ENCODE measurements at regions not wholly inside any gene's neighbourhood (a gene's known extent, or its start where the extent isn't known, plus 50 kb on each side); places are given as distances from the start of the nearest gene placed in this dataset.
A peak's percentile ranks its signal among the peaks of the same experiment; 100 is the strongest.
"Not testable (repeated sequence)": the region's sequence is repeated elsewhere in the genome, so short reads cannot be mapped to it uniquely, and the experiment has no call there.

DNA sequence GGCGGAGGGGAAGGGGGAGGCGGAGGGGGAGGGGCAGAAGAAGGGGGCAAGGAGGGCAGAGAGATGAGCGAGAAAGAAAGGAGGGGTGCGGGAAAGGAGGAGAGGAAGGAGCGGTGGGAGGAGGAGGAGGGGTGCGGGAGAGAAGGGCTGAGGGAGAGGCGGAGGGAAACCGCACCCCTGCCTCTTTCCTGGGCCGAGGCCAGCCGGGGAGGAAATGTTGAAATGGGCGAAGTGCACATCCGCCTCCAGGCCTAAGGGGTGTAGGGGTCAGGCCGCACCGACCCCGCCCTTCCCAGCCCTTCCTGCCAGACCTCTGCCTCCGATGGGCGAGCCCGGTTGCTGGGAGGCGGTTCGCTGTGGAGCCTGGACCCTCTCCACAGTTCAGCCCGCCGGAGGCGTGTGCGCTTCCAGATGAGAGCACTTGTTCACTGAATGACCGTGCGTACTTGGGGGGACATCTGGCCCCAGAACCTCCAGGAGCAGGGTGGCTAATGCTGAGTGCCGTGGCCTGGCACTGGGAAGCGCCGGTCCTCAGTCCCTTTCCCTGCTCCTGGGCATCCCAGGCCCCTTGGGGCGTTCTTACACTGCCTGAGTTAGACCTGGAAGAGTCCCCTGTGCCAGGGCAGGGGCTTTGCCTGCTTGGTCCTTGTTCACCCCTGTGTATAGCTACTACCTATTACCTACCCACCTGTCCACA lies 110.3 kb upstream of the KLF13 start:
- Mint-ChIP-seq H3K27me3 (no peaks in the 10 kb centered on the region), H3K27ac (peak overlapping the region; percentile 43), H3K4me3 (peak overlapping the region; percentile 93), H3K36me3 (ENCODE audit: low read depth) (no peaks in the 10 kb centered on the region), H3K4me1 (peaks cover 35% of the 10 kb centered on the region)
- peak in 2 of 3 donors; percentile 26 to 38 for DNase-seq
- no peaks in the 10 kb centered on the region for H3K9me3 ChIP-seq (ENCODE audit: control insufficient read depth, low read length, poor library complexity, severe bottlenecking)
- ATAC-seq, result peak; percentile 43

DNA sequence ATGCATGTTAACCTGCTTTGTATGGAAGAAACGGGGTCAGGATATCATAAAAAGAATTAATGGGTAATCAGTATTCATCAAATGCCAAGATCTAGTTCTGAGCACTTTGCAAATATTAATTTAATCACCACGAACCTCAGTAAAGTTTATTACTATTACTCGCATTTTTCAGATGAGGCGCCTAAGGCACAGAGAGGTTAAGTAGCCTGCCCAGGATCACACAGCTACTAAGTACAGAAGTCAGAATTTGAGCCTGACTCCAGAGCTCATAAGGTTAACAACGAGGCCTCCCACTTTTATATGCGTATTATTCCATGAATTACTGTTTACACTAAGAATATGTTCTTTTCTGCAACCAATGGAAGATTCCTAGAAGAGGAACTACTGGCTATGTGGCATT lies 109.6 kb upstream of the KLF13 start:
- DNase-seq (no peak), ATAC-seq (no peak)
- Mint-ChIP-seq H3K4me1 (peaks cover 32% of the 10 kb centered on the region), H3K27me3 (no peaks in the 10 kb centered on the region), H3K36me3 (ENCODE audit: low read depth) (no peaks in the 10 kb centered on the region), H3K27ac (peak overlapping the region; percentile 43), H3K4me3 (peak overlapping the region; percentile 93)
- H3K9me3 ChIP-seq (ENCODE audit: control insufficient read depth, low read length, poor library complexity, severe bottlenecking), result no peaks in the 10 kb centered on the region

DNA sequence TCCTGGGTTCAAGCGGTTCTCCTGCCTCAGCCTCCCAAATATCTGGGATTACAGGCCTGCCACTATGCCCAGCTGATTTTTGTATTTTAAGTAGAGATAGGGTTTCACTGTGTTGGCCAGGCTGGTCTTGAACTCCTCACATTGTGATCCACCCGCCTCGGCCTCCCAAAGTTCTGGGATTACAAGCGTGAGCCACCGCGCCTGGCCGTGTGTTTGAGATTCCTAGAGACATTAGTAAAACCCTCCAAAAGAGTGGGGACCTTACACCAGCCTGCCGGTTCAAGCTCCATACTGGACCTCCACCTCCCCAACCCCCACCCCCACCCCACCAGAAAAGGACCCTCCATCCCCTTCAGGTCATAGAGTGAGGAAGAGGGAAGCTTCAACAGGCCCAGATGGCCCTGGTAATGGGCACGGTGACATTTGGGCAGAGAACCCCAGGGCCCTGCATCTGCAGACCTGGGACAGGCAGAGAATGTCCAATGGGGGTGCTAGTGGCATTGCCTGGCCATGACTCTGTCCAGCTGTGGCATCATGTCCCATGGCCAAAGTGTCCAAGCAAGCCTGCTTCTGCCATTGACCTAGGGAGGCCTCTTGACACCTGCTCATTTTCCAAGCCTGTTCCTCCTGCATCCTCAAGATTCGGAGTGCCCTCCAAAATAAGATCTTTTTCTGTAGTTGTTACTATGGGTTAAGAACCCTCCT lies 108.9 kb upstream of the KLF13 start:
- no peak overlapping the region for H3K4me3 Mint-ChIP-seq
- H3K4me1 Mint-ChIP-seq, result peaks cover 37% of the 10 kb centered on the region

DNA sequence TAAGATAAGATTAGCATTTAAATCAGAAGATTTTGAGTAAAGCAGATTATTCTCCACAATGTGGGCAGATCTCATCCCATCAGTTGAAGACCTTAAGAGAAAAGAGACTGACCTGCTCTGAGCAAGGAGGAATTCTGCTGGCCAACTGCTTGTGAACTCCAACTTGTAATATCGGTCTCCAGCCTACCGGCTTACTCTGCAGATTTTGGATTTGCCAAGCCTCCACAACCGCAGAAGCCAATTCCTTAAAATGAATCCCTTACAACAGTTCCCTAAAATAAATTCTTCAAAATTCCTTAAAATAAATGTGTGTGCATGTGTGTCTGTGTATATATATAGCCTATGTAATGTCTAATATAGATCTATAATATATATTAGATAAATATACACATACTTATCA lies 107.4 kb upstream of the KLF13 start:
- Mint-ChIP-seq H3K36me3 (ENCODE audit: low read depth) (no peaks in the 10 kb centered on the region), H3K27me3 (no peaks in the 10 kb centered on the region), H3K4me1 (peaks cover 42% of the 10 kb centered on the region), H3K4me3 (no peak overlapping the region), H3K27ac (no peak overlapping the region)
- H3K9me3 ChIP-seq (ENCODE audit: control insufficient read depth, low read length, poor library complexity, severe bottlenecking), result no peaks in the 10 kb centered on the region
- DNase-seq (no peak), ATAC-seq (no peak)

More for the DNA sequence above, 108.9 kb upstream of the KLF13 start:
- Mint-ChIP-seq H3K27ac (peak overlapping the region; percentile 56), H3K36me3 (ENCODE audit: low read depth) (no peaks in the 10 kb centered on the region), H3K27me3 (no peaks in the 10 kb centered on the region)
- DNase-seq (no peak), ATAC-seq (no peak)
- H3K9me3 ChIP-seq (ENCODE audit: control insufficient read depth, low read length, poor library complexity, severe bottlenecking), result no peaks in the 10 kb centered on the region

- H3K4me3 Mint-ChIP-seq, result no peak overlapping the region
- H3K27me3 Mint-ChIP-seq, result no peaks in the 10 kb centered on the region
- H3K9me3 ChIP-seq (ENCODE audit: control insufficient read depth, low read length, poor library complexity, severe bottlenecking), result no peaks in the 10 kb centered on the region
- H3K4me1 Mint-ChIP-seq, result peaks cover 37% of the 10 kb centered on the region
- peak overlapping the region; percentile 6 for H3K27ac Mint-ChIP-seq
- ATAC-seq (no peak), DNase-seq (no peak)
- H3K36me3 Mint-ChIP-seq (ENCODE audit: low read depth), result no peaks in the 10 kb centered on the region
Observed at GRCh38 chr15:31221936-31222515, 104.6 kb upstream of the KLF13 start.

DNA sequence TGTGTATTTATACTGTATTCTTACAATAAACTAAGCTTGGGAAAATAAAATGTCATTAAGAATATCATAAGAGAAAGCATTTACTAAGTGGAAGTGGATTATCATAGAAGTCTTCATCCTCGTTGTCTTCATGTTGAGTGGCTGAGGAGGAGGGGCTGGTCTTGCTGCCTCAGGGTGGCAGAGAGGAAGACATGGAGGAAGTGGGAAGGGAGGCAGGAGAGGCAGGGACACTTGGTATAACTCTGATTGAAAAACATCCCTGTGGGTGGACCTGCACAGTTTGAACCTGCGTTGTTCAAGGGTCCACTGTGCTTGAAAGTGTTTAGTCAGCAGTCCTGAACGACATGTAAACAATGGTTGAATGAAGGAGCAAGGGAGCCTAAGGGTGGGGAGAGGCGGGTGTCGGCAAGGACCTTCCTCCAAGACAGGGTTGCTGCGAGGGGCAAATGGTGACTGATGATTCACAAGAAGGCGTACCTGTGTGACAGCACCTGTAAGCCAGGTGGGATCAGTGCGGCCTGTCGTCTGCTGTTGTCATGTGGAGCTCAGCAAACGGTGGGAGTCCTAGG lies 103.8 kb upstream of the KLF13 start:
- H3K9me3 ChIP-seq (ENCODE audit: control insufficient read depth, low read length, poor library complexity, severe bottlenecking), result no peaks in the 10 kb centered on the region
- Mint-ChIP-seq H3K4me3 (no peak overlapping the region), H3K27me3 (no peaks in the 10 kb centered on the region), H3K27ac (peak overlapping the region; percentile 6), H3K4me1 (peaks cover 34% of the 10 kb centered on the region), H3K36me3 (ENCODE audit: low read depth) (no peaks in the 10 kb centered on the region)
- DNase-seq, result no peak
- ATAC-seq, result no peak

DNA sequence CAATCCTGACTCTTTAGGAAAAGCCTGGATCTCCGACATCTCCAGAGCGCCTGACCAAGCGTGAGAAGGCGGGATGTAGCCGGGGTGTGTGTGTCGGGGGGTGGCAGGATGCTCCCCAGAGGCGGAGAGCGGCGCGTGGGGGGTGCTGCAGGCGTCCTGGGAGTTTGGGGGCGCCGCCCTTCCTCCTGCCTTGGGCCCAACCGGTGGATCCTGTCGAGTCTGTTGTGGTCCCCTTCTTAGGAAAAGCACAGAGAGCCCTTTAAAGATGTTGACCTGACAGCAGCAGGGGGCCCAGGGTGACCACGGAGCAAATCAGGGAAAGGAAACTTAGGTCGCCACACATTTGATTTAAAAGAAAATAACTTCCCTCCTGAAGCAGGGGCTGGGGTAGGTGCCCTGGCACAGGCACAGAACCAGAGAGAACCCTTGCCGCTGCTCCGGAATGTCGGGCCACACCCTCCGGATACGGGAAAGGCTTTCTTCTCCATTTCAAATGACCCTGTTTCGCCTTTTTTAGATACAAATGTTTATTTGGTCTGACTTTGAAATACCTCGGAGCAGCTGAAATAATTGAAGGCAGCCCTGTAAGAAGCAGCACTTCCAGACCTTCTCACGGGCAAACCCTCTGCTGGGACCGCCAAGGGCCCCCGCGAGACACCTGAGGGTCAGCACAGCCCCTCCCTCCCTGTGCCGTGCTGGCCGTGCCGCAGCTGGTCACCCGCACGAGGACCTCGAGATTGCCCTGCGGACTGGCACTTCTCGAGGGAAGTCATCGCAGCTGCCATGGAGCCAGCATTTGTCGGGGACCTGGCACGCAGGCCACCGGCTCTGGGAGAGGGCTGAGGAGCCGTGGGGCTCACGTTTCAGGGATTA lies 102.9 kb upstream of the KLF13 start:
- no peaks in the 10 kb centered on the region for H3K9me3 ChIP-seq (ENCODE audit: control insufficient read depth, low read length, poor library complexity, severe bottlenecking)
- no peaks in the 10 kb centered on the region for H3K27me3 Mint-ChIP-seq
- H3K36me3 Mint-ChIP-seq (ENCODE audit: low read depth), result no peaks in the 10 kb centered on the region
- no peak overlapping the region for H3K4me3 Mint-ChIP-seq
- DNase-seq (no peak), ATAC-seq (no peak)
- no peak overlapping the region for H3K27ac Mint-ChIP-seq
- H3K4me1 Mint-ChIP-seq, result peaks cover 31% of the 10 kb centered on the region

- not testable (repeated sequence) for ATAC-seq; H3K9me3 ChIP-seq (ENCODE audit: control insufficient read depth, low read length, poor library complexity, severe bottlenecking); H3K4me3 Mint-ChIP-seq; H3K36me3 Mint-ChIP-seq (ENCODE audit: low read depth); DNase-seq; H3K27ac Mint-ChIP-seq; H3K27me3 Mint-ChIP-seq
- peaks cover 30% of the 10 kb centered on the region for H3K4me1 Mint-ChIP-seq
Observed at GRCh38 chr15:31224661-31225060, 102.0 kb upstream of the KLF13 start.

DNA sequence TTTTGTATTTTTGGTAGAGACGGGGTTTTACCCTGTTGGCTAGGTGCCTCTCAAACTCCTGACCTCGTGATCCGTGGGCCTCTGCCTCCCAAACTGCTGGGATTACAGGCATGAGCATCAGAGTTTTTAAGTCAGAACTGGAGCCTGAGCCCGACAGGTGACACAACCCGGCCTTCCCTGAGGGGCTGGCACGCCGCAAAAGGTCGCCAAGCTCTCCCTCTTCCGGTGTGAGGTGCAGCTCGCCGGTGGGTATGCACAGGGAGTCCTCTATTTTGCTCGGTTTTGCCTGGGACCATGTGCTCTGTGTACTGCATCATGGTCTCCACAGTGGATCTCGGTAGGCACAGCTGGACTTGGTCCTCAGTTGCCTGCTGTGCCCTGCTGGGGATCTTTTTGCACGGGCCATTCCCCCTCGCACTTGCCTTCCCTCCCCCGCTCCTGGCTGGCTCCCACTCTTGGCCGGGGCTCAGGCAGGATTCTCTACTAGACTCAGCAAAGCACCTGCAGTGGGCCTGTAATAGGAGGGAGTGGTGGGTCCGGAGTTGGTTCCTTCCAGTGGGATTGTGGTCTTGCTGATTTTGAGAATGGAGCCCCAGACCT lies 101.2 kb upstream of the KLF13 start:
- no peak for DNase-seq
- H3K27me3 Mint-ChIP-seq, result no peaks in the 10 kb centered on the region
- H3K4me3 Mint-ChIP-seq, result no peak overlapping the region
- ATAC-seq, result no peak
- no peaks in the 10 kb centered on the region for H3K36me3 Mint-ChIP-seq (ENCODE audit: low read depth)
- no peak overlapping the region for H3K27ac Mint-ChIP-seq
- H3K9me3 ChIP-seq (ENCODE audit: control insufficient read depth, low read length, poor library complexity, severe bottlenecking), result no peaks in the 10 kb centered on the region
- peaks cover 28% of the 10 kb centered on the region for H3K4me1 Mint-ChIP-seq

DNA sequence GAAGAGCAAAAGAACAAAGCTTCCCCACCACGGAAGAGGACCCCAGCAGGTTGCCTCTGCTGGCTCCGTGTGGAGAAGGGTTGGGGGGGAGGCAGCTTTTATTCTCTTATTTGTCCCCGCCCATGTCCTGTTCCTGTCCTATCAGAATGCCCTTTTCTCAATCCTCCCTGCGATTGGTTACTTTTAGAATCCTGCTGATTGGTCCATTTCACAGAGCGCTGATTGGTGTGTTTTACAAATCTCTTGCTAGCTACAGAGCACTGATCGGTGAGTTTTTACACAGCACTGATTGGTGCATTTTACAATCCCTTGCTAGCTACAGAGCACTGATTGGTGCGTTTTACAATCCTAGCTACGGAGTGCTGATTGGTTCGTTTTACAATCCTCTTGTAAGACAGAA lies 100.6 kb upstream of the KLF13 start:
- ATAC-seq, result no peak
- no peaks in the 10 kb centered on the region for H3K27me3 Mint-ChIP-seq

GRCh38 chr15:31227235-31227634 lies 99.4 kb upstream of the KLF13 start:
- DNase-seq (no peak), ATAC-seq (no peak)
- H3K27me3 Mint-ChIP-seq, result no peaks in the 10 kb centered on the region
- H3K27ac Mint-ChIP-seq, result no peak overlapping the region
- no peaks in the 10 kb centered on the region for H3K36me3 Mint-ChIP-seq (ENCODE audit: low read depth)
- H3K4me3 Mint-ChIP-seq, result no peak overlapping the region
- H3K4me1 Mint-ChIP-seq, result peaks cover 24% of the 10 kb centered on the region
- H3K9me3 ChIP-seq (ENCODE audit: control insufficient read depth, low read length, poor library complexity, severe bottlenecking), result no peaks in the 10 kb centered on the region

More for the DNA sequence above, 100.6 kb upstream of the KLF13 start:
- no peak overlapping the region for H3K27ac Mint-ChIP-seq
- no peaks in the 10 kb centered on the region for H3K36me3 Mint-ChIP-seq (ENCODE audit: low read depth)
- no peak for DNase-seq
- H3K4me3 Mint-ChIP-seq, result no peak overlapping the region
- no peaks in the 10 kb centered on the region for H3K9me3 ChIP-seq (ENCODE audit: control insufficient read depth, low read length, poor library complexity, severe bottlenecking)
- H3K4me1 Mint-ChIP-seq, result peaks cover 25% of the 10 kb centered on the region

DNA sequence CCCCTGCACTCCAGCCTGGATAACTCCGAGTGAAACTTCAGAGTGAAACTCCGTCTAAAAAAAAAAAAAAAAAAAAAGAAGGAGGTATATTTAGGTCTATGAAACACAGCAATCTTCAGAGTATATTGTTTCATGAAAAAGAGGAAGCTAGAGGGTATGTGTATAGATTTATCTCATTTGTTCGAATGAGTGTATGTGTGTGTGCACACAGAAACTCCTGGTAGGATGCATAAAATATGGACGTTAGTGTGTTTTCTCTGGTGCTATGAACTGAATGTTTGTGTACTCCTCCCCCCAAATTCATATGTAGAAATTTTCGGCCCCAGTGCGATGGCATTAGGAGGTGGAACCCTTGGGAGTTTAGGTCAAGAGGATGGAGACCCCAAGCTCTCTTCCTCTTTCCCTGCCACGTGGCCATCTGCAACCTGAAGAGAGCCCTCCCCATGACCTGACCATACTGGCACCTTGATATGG lies 98.6 kb upstream of the KLF13 start:
- H3K27ac Mint-ChIP-seq, result no peak overlapping the region
- no peaks in the 10 kb centered on the region for H3K27me3 Mint-ChIP-seq
- H3K36me3 Mint-ChIP-seq (ENCODE audit: low read depth), result peaks cover 3% of the 10 kb centered on the region
- H3K4me1 Mint-ChIP-seq, result peaks cover 19% of the 10 kb centered on the region
- no peak overlapping the region for H3K4me3 Mint-ChIP-seq
- no peaks in the 10 kb centered on the region for H3K9me3 ChIP-seq (ENCODE audit: control insufficient read depth, low read length, poor library complexity, severe bottlenecking)
- no peak for DNase-seq
- ATAC-seq, result no peak
